ENCODE measurements at regions not wholly inside any gene's neighbourhood (a gene's known extent, or its start where the extent isn't known, plus 50 kb on each side); places are given as distances from the start of the nearest gene placed in this dataset.

GRCh38 chr15:79167776-79168175, 77.2 kb upstream of the RASGRF1 start:
- H3K9me3 ChIP-seq (replicated peaks; ENCODE audit: control insufficient read depth, insufficient read depth, low read depth, low read length) = no peaks in the 10 kb centered on the region
- ChIA-PET CTCF (ENCODE audit: low intra/inter-chr PET ratio) (no interaction called here), POLR2A (no interaction called here)
- no peak overlapping the region for H2AFZ ChIP-seq (ENCODE audit: low read depth, low read length)
- BruUV-seq (replicated peaks) = no TSS peak
- H3K36me3 ChIP-seq (ENCODE audit: control insufficient read depth, insufficient read depth, low read length) = no peaks in the 10 kb centered on the region
- ATAC-seq = no peak
- H4K20me1 ChIP-seq (replicated peaks; ENCODE audit: control insufficient read depth, insufficient read depth, low read length) = no peaks in the 10 kb centered on the region
- no peak overlapping the region for H3K4me3 ChIP-seq
- H3K9me1 ChIP-seq (ENCODE audit: control insufficient read depth, insufficient read depth, low read length) = no peaks in the 10 kb centered on the region
- FAIRE-seq = no peak
- DNase-seq (ENCODE audit: extremely low read depth in 1 of 4, low spot score in 3 of 4) = no peak
- H3K4me1 ChIP-seq (replicated peaks in 1 of 2; ENCODE audit: control insufficient read depth in 2 of 2, insufficient read depth in 2 of 2, low read length in 2 of 2) = peaks cover 3 to 5% of the 10 kb centered on the region in 2 experiments; a peak in 2 of 5 replicates
- in situ Hi-C loops (cut with MboI) (no loop called here), intact Hi-C loops (cut with micrococcal nuclease) (no loop called here)
- 3% methylated on average over 2 of the region's 2 CpGs for WGBS (ENCODE audit: insufficient coverage, low coverage, missing lambda C conversion rate)
- no peak overlapping the region for H3K9ac ChIP-seq (ENCODE audit: insufficient read depth in 1 of 2, low read depth in 2 of 2, low read length in 2 of 2)
- no peak overlapping the region for H3K27ac ChIP-seq (ENCODE audit: extremely low read depth, low read depth, low read length)
- no peak overlapping the region for H3K4me2 ChIP-seq (ENCODE audit: insufficient read depth, low read length)
- no peaks in the 10 kb centered on the region for H3K79me2 ChIP-seq (ENCODE audit: control insufficient read depth, insufficient read depth, low read length)
- H3K27me3 ChIP-seq (ENCODE audit: control insufficient read depth in 2 of 2, insufficient read depth in 2 of 2, low read length in 2 of 2) = peaks cover 0 to 35% of the 10 kb centered on the region in 2 experiments; a peak in 4 of 5 replicates
- TF ChIP-seq RREB1 (CRISPR knock-in tag; IDR thresholded peaks at IDR 0.05) = no peak
- no peak for TF ChIP-seq ARID1B (IDR thresholded peaks at IDR 0.05)
- no peak for TF ChIP-seq BCOR (IDR thresholded peaks at IDR 0.05)
- no peak for TF ChIP-seq ZBTB12 (CRISPR knock-in tag; IDR thresholded peaks at IDR 0.05)
- TF ChIP-seq ZNF644 (tag; IDR thresholded peaks at IDR 0.05; ENCODE audit: low read depth) = no peak
- no peak for TF ChIP-seq E2F1 (CRISPR knock-in tag; IDR thresholded peaks at IDR 0.05)
- TF ChIP-seq ZFP91 (CRISPR knock-in tag; IDR thresholded peaks at IDR 0.05) = no peak
- TF ChIP-seq FOXO4 (CRISPR knock-in tag; IDR thresholded peaks at IDR 0.05) = no peak
- TF ChIP-seq PHB (CRISPR knock-in tag; IDR thresholded peaks at IDR 0.05) = no peak
- TF ChIP-seq ZNF449 (CRISPR knock-in tag; IDR thresholded peaks at IDR 0.05) = no peak
